ENCODE measurements at regions not wholly inside any gene's neighbourhood (a gene's known extent, or its start where the extent isn't known, plus 50 kb on each side); places are given as distances from the start of the nearest gene placed in this dataset.

DNA sequence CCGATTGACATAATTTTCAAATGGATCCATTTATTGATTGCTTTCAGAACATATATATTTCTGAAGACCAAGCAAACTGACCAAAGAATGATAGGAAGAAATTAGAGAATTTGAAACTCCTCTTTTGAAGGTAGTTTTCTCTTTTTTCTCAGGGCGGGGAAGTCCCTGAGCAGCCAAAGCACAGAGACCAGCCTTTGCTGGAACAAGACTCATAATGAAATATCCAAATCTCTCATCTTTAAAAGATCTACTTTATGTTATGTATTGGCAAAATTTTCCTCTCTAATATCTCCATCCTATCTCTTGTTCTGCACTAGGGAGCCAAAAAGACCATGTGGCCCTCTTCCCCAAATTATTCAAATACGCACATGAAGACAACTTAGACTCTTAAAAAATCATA is 379.0 kb upstream of the TCF4 start:
- TF ChIP-seq, protein P1, sequence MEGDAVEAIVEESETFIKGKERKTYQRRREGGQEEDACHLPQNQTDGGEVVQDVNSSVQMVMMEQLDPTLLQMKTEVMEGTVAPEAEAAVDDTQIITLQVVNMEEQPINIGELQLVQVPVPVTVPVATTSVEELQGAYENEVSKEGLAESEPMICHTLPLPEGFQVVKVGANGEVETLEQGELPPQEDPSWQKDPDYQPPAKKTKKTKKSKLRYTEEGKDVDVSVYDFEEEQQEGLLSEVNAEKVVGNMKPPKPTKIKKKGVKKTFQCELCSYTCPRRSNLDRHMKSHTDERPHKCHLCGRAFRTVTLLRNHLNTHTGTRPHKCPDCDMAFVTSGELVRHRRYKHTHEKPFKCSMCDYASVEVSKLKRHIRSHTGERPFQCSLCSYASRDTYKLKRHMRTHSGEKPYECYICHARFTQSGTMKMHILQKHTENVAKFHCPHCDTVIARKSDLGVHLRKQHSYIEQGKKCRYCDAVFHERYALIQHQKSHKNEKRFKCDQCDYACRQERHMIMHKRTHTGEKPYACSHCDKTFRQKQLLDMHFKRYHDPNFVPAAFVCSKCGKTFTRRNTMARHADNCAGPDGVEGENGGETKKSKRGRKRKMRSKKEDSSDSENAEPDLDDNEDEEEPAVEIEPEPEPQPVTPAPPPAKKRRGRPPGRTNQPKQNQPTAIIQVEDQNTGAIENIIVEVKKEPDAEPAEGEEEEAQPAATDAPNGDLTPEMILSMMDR (conservative IDR thresholded peaks at IDR 0.05 in 1 of 2, IDR thresholded peaks at IDR 0.05 in 1 of 2; ENCODE audit: low read depth in 1 of 2, low read length in 2 of 2): no peak
- TF ChIP-seq EZH2 (IDR thresholded peaks at IDR 0.05; ENCODE audit: low read length, missing control alignments): no peak

Measured in fibroblast of lung (primary cell).